SK-N-SH treated with all-trans-retinoic acid at 6 μM for 48 hours (cell line): ENCODE measurements at regions not wholly inside any gene's neighbourhood (a gene's known extent, or its start where the extent isn't known, plus 50 kb on each side); places are given as distances from the start of the nearest gene placed in this dataset.
"Not testable (repeated sequence)": the region's sequence is repeated elsewhere in the genome, so short reads cannot be mapped to it uniquely, and the experiment has no call there.

ENCODE experiments used
- ATAC-seq: fragments of 200-7000 bp; cut with Tn5 transposase; 3 replicates; pipeline ENCODE4 v1.9.1; 2020; ENCODE audit warnings: mild to moderate bottlenecking, moderate library complexity
- ARNTL ChIP-seq: fragments of 450-650 bp; formaldehyde crosslinking; IDR thresholded peaks from 2 replicates; pipeline ENCODE4 v1.5.0; 2020; ENCODE audit warnings: low read depth, mild to moderate bottlenecking, moderate library complexity, borderline replicate concordance
- BACH2 ChIP-seq: fragments of 250-450 bp; sonication (Bioruptor Pico); IDR thresholded peaks from 2 replicates; pipeline ENCODE4 v1.9.0; 2021; ENCODE audit warnings: mild to moderate bottlenecking, borderline replicate concordance
- CREB5 ChIP-seq: fragments of 250-450 bp; sonication (Bioruptor Pico); IDR thresholded peaks from 2 replicates; pipeline ENCODE4 v1.5.1; 2020; ENCODE audit warnings: low read depth, mild to moderate bottlenecking, moderate library complexity
- ESRRG ChIP-seq: fragments of 250-450 bp; sonication (Bioruptor Pico); IDR thresholded peaks from 2 replicates; pipeline ENCODE4 v1.6.1; 2021; ENCODE audit warnings: mild to moderate bottlenecking
- ISL1 ChIP-seq: fragments of 250-450 bp; sonication (Bioruptor Pico); IDR thresholded peaks from 2 replicates; pipeline ENCODE4 v2.1.2; 2022; ENCODE audit warnings: mild to moderate bottlenecking, moderate library complexity
- PATZ1 ChIP-seq: fragments of 250-450 bp; sonication (Bioruptor Pico); IDR thresholded peaks from 2 replicates; pipeline ENCODE4 v1.8.0; 2020; ENCODE audit warnings: mild to moderate bottlenecking, moderate library complexity, borderline replicate concordance
- POU6F1 ChIP-seq: fragments of 250-450 bp; sonication (Bioruptor Pico); IDR thresholded peaks from 2 replicates; pipeline ENCODE4 v1.8.0; 2021; ENCODE audit warnings: low read depth, mild to moderate bottlenecking, moderate library complexity, borderline replicate concordance
- PPARA ChIP-seq: fragments of 250-450 bp; sonication (Bioruptor Pico); IDR thresholded peaks from 2 replicates; pipeline ENCODE4 v1.5.0; 2020; ENCODE audit warnings: mild to moderate bottlenecking, borderline replicate concordance
- RARB ChIP-seq: fragments of 250-450 bp; sonication (Bioruptor Pico); IDR thresholded peaks from 2 replicates; pipeline ENCODE4 v1.8.0; 2021; ENCODE audit warnings: mild to moderate bottlenecking, moderate library complexity
- SNAI2 ChIP-seq: fragments of 250-450 bp; sonication (Bioruptor Pico); IDR thresholded peaks from 2 replicates; pipeline ENCODE4 v1.5.0; 2020; ENCODE audit warnings: mild to moderate bottlenecking, moderate library complexity
- TCF4 ChIP-seq: fragments of 250-450 bp; sonication (Bioruptor Pico); IDR thresholded peaks from 2 replicates; pipeline ENCODE4 v1.8.0; 2021; ENCODE audit warnings: mild to moderate bottlenecking, moderate library complexity, borderline replicate concordance
- ZFP3 ChIP-seq: fragments of 250-450 bp; sonication (Bioruptor Pico); IDR thresholded peaks from 2 replicates; pipeline ENCODE4 v1.5.0; 2020; ENCODE audit warnings: mild to moderate bottlenecking, moderate library complexity
- ZNF565 ChIP-seq: fragments of 450-650 bp; formaldehyde crosslinking; conservative IDR thresholded peaks from 2 replicates; pipeline ENCODE4 v1.5.0; 2020; ENCODE audit warnings: low read depth, mild to moderate bottlenecking, moderate library complexity
- ZNF70 ChIP-seq: fragments of 450-650 bp; formaldehyde crosslinking; IDR thresholded peaks from 2 replicates; pipeline ENCODE4 v1.5.0; 2020; ENCODE audit warnings: mild to moderate bottlenecking, moderate library complexity

- no peak for TF ChIP-seq ISL1 (CRISPR knock-in tag)
- no peak for TF ChIP-seq PATZ1
Observed at GRCh38 chr2:131658769-131659131, 131.1 kb downstream of the CCDC74A start (continued).

GRCh38 chr2:131659168-131659572 is 131.5 kb downstream of the CCDC74A start:
- ATAC-seq, result no peak
- no peak for TF ChIP-seq SNAI2 (CRISPR knock-in tag)
- TF ChIP-seq ZNF565 (CRISPR knock-in tag), result no peak
- no peak for TF ChIP-seq ESRRG (CRISPR knock-in tag)
- no peak for TF ChIP-seq RARB (CRISPR knock-in tag)
- TF ChIP-seq ZFP3 (CRISPR knock-in tag), result no peak
- no peak for TF ChIP-seq CREB5
- TF ChIP-seq BACH2 (CRISPR knock-in tag), result no peak
- no peak for TF ChIP-seq ZNF70 (CRISPR knock-in tag)
- no peak for TF ChIP-seq POU6F1
- no peak for TF ChIP-seq ARNTL (CRISPR knock-in tag)
- no peak for TF ChIP-seq TCF4 (CRISPR knock-in tag)
- no peak for TF ChIP-seq PPARA (CRISPR knock-in tag)

- ATAC-seq, result not testable (repeated sequence)
Observed at GRCh38 chr2:131661101-131661782, 133.6 kb downstream of the CCDC74A start.

- ATAC-seq, result not testable (repeated sequence)
Observed at GRCh38 chr2:131661884-131662535, 134.3 kb downstream of the CCDC74A start.

GRCh38 chr2:131663501-131663900 is 135.8 kb downstream of the CCDC74A start:
- ATAC-seq, result not testable (repeated sequence)

GRCh38 chr2:131665716-131666115 is 138.0 kb downstream of the CCDC74A start:
- not testable (repeated sequence) for ATAC-seq

- not testable (repeated sequence) for ATAC-seq
Observed at GRCh38 chr2:131668794-131669540, 141.3 kb downstream of the CCDC74A start.

GRCh38 chr2:131671841-131672470 is 144.3 kb downstream of the CCDC74A start:
- ATAC-seq, result not testable (repeated sequence)

- ATAC-seq, result peak; percentile 96
Observed at GRCh38 chr2:131672471-131673399, 145.0 kb downstream of the CCDC74A start.
